ENCODE measurements at regions not wholly inside any gene's neighbourhood (a gene's known extent, or its start where the extent isn't known, plus 50 kb on each side); places are given as distances from the start of the nearest gene placed in this dataset.
"Not testable (repeated sequence)": the region's sequence is repeated elsewhere in the genome, so short reads cannot be mapped to it uniquely, and the experiment has no call there.

DNA sequence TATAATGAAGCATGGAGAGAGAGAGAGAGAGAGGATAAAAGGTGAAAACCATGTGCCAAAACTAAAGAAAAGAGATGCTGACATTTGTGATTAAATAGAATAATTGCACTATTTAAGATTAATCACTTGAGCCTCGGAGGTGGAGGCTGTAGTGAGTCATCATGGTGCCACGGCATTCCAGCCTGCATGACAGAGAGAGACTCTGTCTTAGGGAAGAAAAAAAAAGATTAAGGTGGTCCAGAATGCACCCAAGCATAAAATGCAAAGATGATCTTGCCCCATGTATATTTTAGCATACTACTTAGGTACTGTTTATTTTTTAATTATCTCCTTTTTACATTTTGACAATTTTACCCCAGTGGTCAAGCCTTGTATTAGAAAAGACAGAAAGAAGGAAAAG, 742.5 kb downstream of the SPATA31A1 start:
- not testable (repeated sequence) for DNase-seq (ENCODE audit: low spot score)

DNA sequence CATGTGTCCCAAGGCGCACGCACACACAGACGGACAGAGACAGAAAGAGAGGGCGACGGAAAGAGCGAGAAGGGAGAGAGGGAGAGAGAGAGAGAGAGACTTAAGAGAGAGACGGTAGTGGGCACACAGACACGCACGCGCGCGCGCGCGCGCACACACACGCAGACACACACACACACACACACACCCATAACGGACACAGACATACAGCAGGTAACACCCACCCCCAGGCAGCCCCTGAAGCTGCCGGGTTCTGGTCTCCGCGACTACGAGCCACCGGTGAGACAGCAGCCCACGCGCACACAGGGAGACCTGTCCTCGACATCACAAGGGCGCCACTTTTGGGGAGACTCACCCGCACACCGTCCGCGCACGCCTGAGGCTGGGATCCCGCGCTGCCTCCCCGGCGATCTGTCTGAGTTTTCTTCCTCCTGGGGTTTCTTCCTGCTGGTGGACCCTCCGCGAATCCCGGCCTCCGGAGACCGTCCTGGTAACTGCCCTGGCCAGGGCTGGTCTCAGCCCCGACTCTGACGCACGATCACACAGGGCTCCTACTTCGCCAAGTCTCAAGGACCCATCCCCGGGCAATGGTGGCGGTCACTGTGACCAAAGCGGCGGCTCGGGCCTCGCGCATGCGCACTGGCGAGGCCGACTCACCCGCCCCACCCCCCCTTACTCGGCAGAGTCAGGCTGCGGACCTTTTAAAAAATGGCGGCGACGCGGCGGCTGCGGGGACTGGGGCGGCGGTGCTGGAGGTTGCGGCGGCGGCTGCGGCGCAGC, 750.7 kb downstream of the SPATA31A1 start:
- not testable (repeated sequence) for DNase-seq (ENCODE audit: low spot score)

DNA sequence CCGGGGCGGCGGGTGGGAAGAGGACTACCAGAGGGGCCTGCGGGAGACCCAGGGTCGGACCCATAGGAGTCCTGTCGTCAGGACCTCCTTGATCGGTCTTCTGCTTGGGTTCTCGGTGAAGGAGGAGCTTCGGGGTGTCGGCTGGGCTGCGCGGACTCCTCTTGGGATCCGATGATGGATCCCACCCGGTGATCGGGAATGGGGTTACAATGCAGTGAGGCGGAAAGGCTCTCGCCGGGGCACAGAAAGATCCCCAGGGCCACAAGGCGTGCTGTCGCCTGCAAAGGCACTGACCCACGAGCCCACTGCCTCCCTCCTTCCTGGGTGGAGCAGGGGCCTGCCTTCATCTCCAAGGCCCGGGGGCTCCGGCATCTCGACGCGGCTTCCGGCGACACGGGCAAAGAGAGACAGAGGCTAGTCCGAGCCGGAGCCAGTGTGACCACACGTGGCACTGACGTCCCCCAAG, 751.3 kb downstream of the SPATA31A1 start:
- DNase-seq (ENCODE audit: low spot score), result not testable (repeated sequence)

DNA sequence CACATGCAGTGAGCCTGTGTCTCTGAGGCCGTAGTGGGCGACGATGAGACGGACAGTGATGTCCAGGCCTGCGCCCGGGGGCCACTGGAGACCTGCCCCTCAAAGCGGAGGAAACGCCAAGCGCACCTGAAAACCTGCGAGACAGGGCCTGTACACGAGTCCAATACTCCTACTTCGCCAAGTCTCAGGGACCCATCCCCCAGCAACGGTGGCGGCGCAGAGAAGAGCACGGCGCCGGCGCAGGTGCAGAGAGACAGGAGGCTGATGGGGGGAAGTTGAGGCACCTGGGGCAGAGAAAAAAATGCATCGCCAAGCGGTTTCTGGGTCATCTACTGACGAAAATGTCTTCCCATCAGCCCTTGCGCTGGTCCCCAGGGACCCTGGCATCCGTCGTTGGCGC, 751.8 kb downstream of the SPATA31A1 start:
- not testable (repeated sequence) for DNase-seq (ENCODE audit: low spot score)

GRCh38 chr9:40108465-40108864, 753.0 kb downstream of the SPATA31A1 start:
- not testable (repeated sequence) for DNase-seq (ENCODE audit: low spot score)

DNA sequence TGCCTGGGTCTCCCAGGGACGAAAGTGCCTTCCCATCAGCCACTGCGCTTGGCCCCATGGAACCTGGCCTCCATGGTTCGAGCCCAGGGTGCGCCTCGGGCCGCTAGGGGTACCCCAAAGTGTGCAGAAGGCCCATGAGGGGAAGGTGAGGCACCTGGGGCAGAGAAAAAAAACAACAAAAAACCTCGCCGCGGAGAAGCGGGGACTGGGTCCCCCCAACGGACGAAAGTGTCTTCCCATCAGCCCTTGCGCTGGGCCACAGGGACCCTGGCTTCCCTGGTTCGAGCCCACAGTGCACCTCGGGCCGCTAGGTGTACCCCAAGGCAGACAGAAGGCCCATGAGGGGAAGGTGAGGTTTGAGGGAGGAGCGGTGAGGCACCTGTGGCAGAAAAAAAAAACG, 755.3 kb downstream of the SPATA31A1 start:
- not testable (repeated sequence) for DNase-seq (ENCODE audit: low spot score)

- not testable (repeated sequence) for DNase-seq (ENCODE audit: low spot score)
Observed at GRCh38 chr9:40111571-40111970, 756.1 kb downstream of the SPATA31A1 start.

GRCh38 chr9:40130598-40130997, 775.1 kb downstream of the SPATA31A1 start:
- DNase-seq (ENCODE audit: low spot score), result not testable (repeated sequence)

DNA sequence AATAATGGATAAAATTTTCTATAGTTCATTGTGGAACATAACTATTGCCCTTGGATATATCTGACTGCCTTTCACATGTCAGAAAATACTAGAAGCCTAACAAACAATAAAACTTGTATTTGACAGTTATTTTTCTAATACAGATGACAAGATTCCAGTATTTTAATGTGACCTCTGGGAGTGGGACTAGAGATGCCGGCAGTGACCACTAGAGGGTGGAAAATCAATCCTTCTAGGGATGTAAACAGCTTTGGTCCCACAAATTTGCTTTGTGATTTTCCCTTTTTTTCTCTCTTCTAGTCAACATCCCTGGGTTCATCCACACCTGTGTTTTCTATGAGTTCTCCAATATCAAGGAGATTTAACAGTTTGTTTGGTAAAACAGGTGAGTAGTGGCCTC, 813.7 kb downstream of the SPATA31A1 start:
- not testable (repeated sequence) for DNase-seq (ENCODE audit: low spot score)

DNA sequence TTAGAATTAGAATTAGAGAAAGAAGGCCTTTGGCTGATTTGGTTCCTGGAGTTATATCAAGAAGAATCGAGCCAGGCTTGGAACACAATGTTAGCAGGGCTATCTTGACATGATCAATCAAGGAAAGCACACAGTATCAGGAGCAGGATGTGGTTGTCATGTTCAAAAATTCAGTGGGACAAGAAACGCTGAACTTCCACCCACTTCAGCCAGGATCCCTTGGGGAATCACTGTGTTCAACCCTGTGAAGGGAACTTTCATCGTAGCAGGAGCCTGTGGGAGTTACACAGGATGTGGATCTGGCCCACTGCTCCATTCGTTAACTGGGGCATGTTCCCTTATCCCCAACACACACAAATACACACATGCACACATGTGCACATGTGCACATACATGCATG, 817.8 kb downstream of the SPATA31A1 start:
- not testable (repeated sequence) for DNase-seq (ENCODE audit: low spot score)

DNA sequence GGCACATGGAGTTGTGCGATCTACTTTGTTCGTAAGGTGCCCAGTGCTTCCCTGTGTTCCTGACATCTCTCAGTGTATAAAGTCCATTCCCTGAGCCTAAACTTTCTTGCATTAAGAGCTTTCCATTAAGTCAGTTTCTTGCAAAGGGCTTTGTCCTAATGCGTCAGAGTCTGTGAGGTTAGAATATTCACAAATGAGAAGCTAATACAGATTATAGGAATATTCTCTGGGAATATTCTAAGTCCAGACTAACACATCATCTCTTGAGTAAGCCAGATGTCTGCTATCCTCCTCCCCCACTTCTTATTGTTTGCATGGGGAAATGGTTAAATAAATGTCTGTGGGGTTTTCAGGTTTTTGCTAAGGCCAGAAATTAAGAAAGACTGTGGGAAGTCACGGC, 818.6 kb downstream of the SPATA31A1 start:
- not testable (repeated sequence) for DNase-seq (ENCODE audit: low spot score)

DNA sequence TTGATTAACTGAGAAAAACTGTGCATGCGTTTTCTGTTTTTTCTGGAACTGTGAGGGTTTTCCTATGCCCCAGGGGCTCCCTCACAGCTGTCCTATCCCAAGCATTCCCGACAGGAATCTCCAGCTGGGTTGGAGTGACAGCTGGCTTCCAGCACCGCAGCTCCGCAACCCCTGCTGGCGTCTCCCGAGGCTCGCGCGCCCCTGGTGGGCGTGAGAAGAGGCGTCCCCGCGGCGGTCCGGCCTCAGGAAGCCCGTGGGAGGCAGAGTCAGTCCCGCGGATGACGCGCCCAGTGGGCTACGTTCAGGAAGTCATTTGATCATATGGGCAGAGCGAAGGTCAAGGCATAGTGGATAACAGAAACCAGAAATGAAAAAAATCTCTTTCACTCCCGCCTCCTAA, 821.9 kb downstream of the SPATA31A1 start:
- not testable (repeated sequence) for DNase-seq (ENCODE audit: low spot score)

DNA sequence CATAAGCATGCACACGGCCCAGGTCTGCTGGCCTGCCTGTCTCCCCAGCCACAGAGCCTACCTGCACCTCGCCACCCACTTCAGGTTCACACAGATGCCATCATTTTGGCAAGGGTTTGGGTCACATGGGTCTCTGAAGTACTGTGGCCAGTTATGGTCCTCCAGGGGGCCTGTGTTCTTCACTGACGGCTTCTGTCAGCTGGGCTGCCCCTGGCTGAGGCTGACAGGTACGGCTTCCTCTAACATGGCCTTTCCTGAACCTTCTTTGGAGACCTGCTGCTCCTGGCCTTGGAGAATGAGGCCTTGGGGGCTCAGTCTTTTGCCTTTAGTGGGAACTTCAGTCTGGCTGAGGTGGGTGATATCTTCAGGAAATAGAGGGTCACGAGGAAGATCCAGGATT, 835.9 kb downstream of the SPATA31A1 start:
- DNase-seq (ENCODE audit: low spot score), result not testable (repeated sequence)

- not testable (repeated sequence) for DNase-seq (ENCODE audit: low spot score)
Observed at GRCh38 chr9:40192162-40192561, 836.7 kb downstream of the SPATA31A1 start.

GRCh38 chr9:40196165-40196714, 840.8 kb downstream of the SPATA31A1 start:
- not testable (repeated sequence) for DNase-seq (ENCODE audit: low spot score)

GRCh38 chr9:40196803-40197202, 841.3 kb downstream of the SPATA31A1 start:
- DNase-seq (ENCODE audit: low spot score), result not testable (repeated sequence)

DNA sequence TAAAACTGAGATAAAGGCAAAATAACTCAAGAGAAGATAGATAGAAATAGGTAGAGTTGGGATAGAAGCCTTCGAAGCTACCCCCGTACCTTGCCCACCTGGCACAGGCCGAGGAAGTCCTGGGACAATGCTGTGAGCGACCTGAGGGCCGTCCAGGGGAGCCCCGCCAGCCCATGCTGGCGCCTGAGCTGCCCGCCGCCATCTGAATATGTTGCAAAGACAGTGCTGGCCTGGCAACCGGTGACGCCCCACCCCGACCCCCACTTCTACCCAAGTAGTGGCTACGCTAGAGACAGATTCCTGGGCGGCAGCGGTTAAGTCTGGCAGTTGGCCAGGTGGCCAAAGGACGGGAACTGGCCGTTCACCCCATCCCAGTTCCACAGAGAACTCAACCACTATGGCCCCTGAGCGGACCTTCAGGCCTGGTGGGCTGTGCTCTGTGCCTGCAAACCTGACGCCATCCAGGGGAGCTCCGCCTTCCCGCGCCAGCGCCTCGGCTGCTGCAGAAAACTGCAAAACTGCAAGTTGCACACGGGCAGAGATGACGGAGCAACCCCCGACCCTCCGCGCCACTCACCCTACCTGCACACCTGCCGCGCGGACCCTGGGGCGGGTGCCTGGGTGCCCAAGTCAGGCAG, 866.2 kb downstream of the SPATA31A1 start:
- not testable (repeated sequence) for DNase-seq (ENCODE audit: low spot score)

DNA sequence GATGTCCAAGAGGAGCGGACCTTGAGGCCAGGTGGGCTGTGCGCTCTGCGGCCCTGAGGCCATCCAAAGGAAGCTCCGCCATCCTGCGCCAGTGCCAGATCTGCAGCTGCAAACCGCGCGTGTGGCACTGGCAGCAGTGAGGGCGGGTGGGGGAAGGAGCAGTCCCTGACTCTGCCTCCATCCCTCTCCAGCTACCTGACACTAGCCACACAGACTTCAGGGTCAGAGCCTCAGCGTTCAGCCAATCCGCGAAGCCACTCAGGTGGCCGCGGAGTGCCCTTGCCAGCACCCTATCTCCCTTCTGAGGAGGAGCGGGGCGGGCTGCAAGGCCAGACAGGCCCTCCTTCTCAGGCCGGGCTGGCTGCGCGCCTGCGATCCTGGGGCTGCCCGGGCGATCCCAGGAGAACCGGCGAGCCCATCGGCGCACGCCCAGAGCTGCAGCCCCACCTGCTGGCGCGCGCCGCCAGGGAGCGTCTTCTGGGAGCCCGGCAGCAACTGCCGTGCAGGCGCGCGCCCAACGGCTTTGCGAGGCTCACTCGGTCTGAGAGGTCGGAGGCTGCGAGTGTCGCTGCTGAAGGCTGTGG, 867.2 kb downstream of the SPATA31A1 start:
- not testable (repeated sequence) for DNase-seq (ENCODE audit: low spot score)

DNA sequence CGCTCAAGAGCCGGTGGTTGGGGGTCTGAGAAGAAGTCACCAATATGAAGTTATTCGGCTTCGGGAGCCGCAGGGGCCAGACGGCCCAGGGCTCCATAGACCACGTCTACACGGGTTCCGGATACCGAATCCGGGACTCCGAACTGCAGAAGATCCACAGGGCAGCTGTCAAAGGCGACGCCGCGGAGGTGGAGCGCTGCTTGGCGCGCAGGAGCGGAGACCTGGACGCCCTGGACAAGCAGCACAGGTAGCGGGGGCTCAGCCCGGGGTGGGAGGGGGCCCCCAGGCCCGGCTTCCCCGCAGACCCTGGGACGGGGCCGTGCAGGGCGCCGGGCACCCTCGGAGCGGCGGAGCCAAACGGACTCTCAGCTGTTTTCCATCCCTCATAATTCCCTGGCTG, 867.9 kb downstream of the SPATA31A1 start:
- DNase-seq (ENCODE audit: low spot score), result peak; percentile 57
